Lung microvascular endothelial cell (primary cell): ENCODE measurements at regions not wholly inside any gene's neighbourhood (a gene's known extent, or its start where the extent isn't known, plus 50 kb on each side); places are given as distances from the start of the nearest gene placed in this dataset.
"Not testable (repeated sequence)": the region's sequence is repeated elsewhere in the genome, so short reads cannot be mapped to it uniquely, and the experiment has no call there.

ENCODE experiments used
- DNase-seq, 2 donors: peaks; one replicate each; pipeline versions ENCODE4 v3.0.0 to v3.0.0-alpha.2; 2010; ENCODE audit warnings: low read depth in 2 of 2

- no peak for DNase-seq
Observed at GRCh38 chr7:408751-409311, 110.8 kb downstream of the PDGFA start.

GRCh38 chr7:409339-410281 lies 110.0 kb downstream of the PDGFA start:
- DNase-seq, result no peak

- no peak for DNase-seq
Observed at GRCh38 chr7:410395-410910, 109.2 kb downstream of the PDGFA start.

- not testable (repeated sequence) for DNase-seq
Observed at GRCh38 chr7:411116-411515, 108.5 kb downstream of the PDGFA start.

- no peak for DNase-seq
Observed at GRCh38 chr7:411677-412312, 107.9 kb downstream of the PDGFA start.

- DNase-seq, result no peak
Observed at GRCh38 chr7:412313-412710, 107.3 kb downstream of the PDGFA start.

GRCh38 chr7:414681-415560 lies 104.7 kb downstream of the PDGFA start:
- DNase-seq, result no peak

- no peak for DNase-seq
Observed at GRCh38 chr7:415646-416525, 103.8 kb downstream of the PDGFA start.

- no peak for DNase-seq
Observed at GRCh38 chr7:416761-417624, 102.7 kb downstream of the PDGFA start.

DNA sequence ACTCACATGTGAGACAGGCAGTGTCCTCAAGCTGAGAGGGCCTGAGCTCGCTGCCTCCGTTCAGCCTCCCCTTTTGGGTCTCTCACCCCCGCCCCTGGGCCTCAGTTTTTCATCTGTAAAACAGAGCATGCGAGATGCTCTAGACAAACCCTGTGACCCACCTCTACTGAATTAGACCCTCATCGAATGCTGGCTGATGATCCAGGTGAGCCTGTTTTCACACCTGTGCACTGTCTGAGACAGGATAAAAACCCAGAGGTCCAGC lies 102.1 kb downstream of the PDGFA start:
- no peak for DNase-seq

GRCh38 chr7:417973-418601 lies 101.6 kb downstream of the PDGFA start:
- no peak for DNase-seq

DNA sequence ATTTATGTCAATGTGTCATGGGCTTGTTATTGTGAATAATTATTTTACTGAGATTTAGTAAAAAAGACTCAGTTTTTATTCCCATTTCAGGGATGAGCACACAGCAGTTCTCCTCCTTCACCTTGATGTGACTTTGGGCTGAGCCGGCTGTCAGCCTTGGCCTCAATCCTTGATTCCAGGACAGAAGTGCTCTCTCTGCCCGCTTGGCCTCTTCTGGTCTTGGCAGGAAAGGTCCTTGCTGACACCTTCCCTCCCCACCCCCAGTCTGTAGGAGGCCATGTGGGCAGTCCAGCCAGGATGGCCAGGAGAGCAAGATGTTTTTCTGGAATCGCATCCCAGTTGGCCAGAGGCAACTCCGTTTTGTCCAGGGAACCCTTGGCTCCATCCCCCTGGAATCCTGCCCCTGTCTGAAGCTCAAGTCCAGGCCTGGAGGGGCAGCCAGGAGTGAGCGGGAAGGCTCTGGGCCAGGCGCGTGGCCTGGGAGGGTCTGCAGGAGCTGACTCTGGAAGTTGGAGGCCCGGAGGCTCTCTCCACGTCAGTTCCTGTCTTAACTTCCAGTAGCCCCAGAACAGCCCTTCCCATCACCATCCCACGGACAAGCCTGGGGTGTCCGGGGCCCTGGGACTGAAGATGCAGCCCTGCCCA lies 100.9 kb downstream of the PDGFA start:
- peak in 1 of 2 donors; percentile 33 for DNase-seq

- DNase-seq, result no peak
Observed at GRCh38 chr7:420142-421093, 99.2 kb downstream of the PDGFA start.

DNA sequence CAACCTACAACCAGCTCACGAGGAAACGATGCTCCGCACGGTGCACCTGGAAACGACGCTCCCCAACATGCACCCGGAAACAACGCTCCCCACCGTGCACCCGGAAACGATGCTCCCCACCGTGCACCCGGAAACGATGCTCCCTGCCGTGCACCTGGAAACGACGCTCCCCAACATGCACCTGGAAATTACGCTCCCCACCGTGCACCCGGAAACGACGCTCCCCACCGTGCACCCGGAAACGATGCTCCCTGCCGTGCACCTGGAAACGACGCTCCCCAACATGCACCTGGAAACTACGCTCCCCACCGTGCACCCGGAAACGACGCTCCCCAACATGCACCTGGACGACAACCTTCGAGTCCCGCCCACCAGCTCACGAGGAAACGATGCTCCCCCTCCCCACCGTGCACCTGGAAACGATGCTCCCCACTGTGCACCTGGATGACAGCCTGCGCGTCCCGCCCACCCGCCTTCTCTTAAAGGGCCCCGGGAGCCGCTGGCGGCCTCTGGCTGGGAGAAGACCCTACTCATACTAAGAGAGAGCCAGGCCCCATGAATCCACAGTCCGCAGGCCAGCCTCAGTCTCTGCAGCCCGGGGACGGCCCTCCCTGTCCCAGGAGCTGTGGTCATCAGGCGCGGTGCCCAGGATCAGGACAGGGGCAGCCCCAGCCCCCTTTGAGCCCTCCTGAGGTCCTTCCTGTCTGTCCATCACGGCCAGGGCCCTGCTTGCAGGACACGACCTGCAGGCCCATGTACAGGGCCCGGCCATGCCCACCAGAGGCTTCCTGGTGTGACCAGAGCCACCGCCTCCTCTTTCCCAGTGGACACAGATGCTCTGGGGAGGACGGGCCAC lies 98.3 kb downstream of the PDGFA start:
- DNase-seq, result no peak

DNA sequence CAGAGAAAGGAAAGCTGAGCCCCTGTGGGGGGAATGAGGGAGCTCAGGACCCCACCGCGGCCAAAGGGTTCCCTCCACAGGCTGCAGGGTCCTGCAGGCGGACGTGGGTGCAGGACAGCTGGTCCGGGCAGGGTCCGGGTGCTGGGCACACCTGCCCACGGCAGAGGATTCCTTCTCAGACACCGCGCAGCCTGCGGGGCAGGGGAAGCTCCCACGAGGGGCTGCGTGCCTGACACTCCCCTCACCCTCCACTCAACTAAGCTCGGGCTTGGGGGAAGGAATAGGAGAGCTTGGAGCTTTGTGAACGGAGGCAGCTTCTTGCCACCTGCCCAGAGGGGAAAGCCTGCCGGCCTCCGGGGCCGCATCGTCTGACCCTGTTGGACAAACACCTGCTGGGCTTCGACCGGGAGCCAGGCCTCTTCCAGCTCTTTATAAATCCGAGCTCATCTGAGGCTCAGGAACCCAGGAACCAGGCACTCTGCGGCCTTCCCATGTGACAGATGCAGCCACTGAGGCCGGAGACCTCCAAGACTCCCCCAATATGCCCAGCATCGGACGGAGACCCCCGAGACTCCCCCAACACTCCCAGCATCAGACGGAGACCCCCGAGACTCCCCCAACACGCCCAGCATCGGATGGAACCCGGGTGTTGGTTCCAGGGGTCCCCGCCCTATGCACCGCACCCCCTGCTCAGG lies 97.3 kb downstream of the PDGFA start:
- no peak for DNase-seq

DNA sequence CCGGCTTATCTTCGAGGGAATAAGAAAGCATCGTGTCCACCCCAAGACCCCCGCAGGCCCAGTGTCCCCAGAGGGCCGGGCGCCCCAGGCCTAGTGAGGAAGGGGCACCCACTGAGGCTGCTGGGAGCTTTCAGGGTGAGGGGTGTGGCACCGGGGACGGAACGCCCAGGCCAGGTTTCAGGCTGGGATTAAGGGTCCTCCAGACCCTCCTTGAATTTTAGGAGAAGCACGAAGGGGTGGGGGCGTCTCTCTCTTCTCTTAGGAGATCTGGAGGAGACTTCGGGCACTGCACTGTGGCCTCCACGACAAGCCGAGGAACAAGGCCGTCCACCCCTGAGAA lies 96.8 kb downstream of the PDGFA start:
- DNase-seq, result no peak
